ENCODE measurements at regions not wholly inside any gene's neighbourhood (a gene's known extent, or its start where the extent isn't known, plus 50 kb on each side); places are given as distances from the start of the nearest gene placed in this dataset.
"Not testable (repeated sequence)": the region's sequence is repeated elsewhere in the genome, so short reads cannot be mapped to it uniquely, and the experiment has no call there.

GRCh38 chr4:12612876-12613275 lies 871.3 kb downstream of the RAB28 start:
- intact Hi-C loops (cut with micrococcal nuclease; ENCODE audit: unreplicated experiment), result no loop called here
- CTCF ChIA-PET, result no interaction called here
- H3K27me3 ChIP-seq (replicated peaks; ENCODE audit: insufficient read depth, low read depth, low read length, poor library complexity), result no peaks in the 10 kb centered on the region
- no peak overlapping the region for H3K27ac ChIP-seq (ENCODE audit: low read depth, low read length, poor library complexity, severe bottlenecking)
- H3K4me1 ChIP-seq (ENCODE audit: insufficient read depth, low read length, poor library complexity, severe bottlenecking), result no peaks in the 10 kb centered on the region
- no TSS peak for BruUV-seq (replicated peaks)
- DNase-seq (ENCODE audit: low spot score), result no peak
- H3K4me3 ChIP-seq (ENCODE audit: low read depth, low read length, poor library complexity, severe bottlenecking), result no peak overlapping the region
- POLR2A ChIA-PET (ENCODE audit: low non-redundant PET), result no interaction called here
- H3K9me3 ChIP-seq (ENCODE audit: low read depth, low read length, poor library complexity, severe bottlenecking), result no peaks in the 10 kb centered on the region
- TF ChIP-seq, protein P1, sequence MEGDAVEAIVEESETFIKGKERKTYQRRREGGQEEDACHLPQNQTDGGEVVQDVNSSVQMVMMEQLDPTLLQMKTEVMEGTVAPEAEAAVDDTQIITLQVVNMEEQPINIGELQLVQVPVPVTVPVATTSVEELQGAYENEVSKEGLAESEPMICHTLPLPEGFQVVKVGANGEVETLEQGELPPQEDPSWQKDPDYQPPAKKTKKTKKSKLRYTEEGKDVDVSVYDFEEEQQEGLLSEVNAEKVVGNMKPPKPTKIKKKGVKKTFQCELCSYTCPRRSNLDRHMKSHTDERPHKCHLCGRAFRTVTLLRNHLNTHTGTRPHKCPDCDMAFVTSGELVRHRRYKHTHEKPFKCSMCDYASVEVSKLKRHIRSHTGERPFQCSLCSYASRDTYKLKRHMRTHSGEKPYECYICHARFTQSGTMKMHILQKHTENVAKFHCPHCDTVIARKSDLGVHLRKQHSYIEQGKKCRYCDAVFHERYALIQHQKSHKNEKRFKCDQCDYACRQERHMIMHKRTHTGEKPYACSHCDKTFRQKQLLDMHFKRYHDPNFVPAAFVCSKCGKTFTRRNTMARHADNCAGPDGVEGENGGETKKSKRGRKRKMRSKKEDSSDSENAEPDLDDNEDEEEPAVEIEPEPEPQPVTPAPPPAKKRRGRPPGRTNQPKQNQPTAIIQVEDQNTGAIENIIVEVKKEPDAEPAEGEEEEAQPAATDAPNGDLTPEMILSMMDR (conservative IDR thresholded peaks at IDR 0.05; ENCODE audit: low read depth, low read length), result no peak
- TF ChIP-seq EZH2 (IDR thresholded peaks at IDR 0.05; ENCODE audit: borderline replicate concordance, low read depth, low read length, poor library complexity, severe bottlenecking), result no peak
- no peaks in the 10 kb centered on the region for H3K36me3 ChIP-seq (ENCODE audit: insufficient read depth, low read length, poor library complexity, severe bottlenecking)

- CTCF ChIA-PET; intact Hi-C loops (cut with micrococcal nuclease; ENCODE audit: unreplicated experiment): not testable (repeated sequence)
Measured at GRCh38 chr4:12609212-12609875, 874.8 kb downstream of the RAB28 start.

DNA sequence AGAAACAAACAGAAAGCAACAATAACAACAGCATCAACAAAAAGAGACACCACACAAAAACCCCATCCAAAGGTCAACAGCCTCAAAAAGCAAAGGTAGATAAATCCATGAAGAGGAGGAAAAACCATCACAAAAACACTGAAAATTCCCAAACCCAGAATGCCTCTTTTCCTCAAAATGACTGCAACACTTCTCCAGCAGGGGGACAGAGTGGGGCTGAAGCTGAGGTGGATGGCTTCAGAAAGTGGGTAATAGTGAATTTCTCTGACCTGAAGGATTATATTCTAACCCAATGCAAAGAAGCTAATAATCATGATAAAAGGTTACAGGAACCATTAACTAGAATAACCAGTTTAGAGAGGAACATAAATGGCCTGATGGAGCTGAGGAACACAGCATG lies 888.2 kb downstream of the RAB28 start:
- intact Hi-C loops (cut with micrococcal nuclease; ENCODE audit: unreplicated experiment), result no loop called here
- Histone ChIP-seq H3K4me3 (ENCODE audit: low read depth, low read length, poor library complexity, severe bottlenecking) (no peak overlapping the region), H3K4me1 (ENCODE audit: insufficient read depth, low read length, poor library complexity, severe bottlenecking) (no peaks in the 10 kb centered on the region), H3K9me3 (ENCODE audit: low read depth, low read length, poor library complexity, severe bottlenecking) (no peaks in the 10 kb centered on the region), H3K27ac (ENCODE audit: low read depth, low read length, poor library complexity, severe bottlenecking) (no peak overlapping the region), H3K27me3 (replicated peaks; ENCODE audit: insufficient read depth, low read depth, low read length, poor library complexity) (no peaks in the 10 kb centered on the region), H3K36me3 (ENCODE audit: insufficient read depth, low read length, poor library complexity, severe bottlenecking) (no peaks in the 10 kb centered on the region)
- no TSS peak for BruUV-seq (replicated peaks)
- DNase-seq (ENCODE audit: low spot score), result no peak
- CTCF ChIA-PET, result no interaction called here
- POLR2A ChIA-PET (ENCODE audit: low non-redundant PET), result no interaction called here
- no peak for TF ChIP-seq EZH2 (IDR thresholded peaks at IDR 0.05; ENCODE audit: borderline replicate concordance, low read depth, low read length, poor library complexity, severe bottlenecking)
- TF ChIP-seq, protein P1 (conservative IDR thresholded peaks at IDR 0.05; ENCODE audit: low read depth, low read length), result no peak

More at GRCh38 chr4:12609212-12609875, 874.8 kb downstream of the RAB28 start:
- H3K4me3 ChIP-seq (ENCODE audit: low read depth, low read length, poor library complexity, severe bottlenecking); H3K4me1 ChIP-seq (ENCODE audit: insufficient read depth, low read length, poor library complexity, severe bottlenecking); H3K36me3 ChIP-seq (ENCODE audit: insufficient read depth, low read length, poor library complexity, severe bottlenecking); H3K27ac ChIP-seq (ENCODE audit: low read depth, low read length, poor library complexity, severe bottlenecking); H3K27me3 ChIP-seq (replicated peaks; ENCODE audit: insufficient read depth, low read depth, low read length, poor library complexity); BruUV-seq (replicated peaks); POLR2A ChIA-PET (ENCODE audit: low non-redundant PET); H3K9me3 ChIP-seq (ENCODE audit: low read depth, low read length, poor library complexity, severe bottlenecking); DNase-seq (ENCODE audit: low spot score): not testable (repeated sequence)

GRCh38 chr4:12595489-12595888 lies 888.7 kb downstream of the RAB28 start:
- intact Hi-C loops (cut with micrococcal nuclease; ENCODE audit: unreplicated experiment), result no loop called here
- CTCF ChIA-PET, result no interaction called here

More at GRCh38 chr4:12595489-12595888, 888.7 kb downstream of the RAB28 start:
- H3K9me3 ChIP-seq (ENCODE audit: low read depth, low read length, poor library complexity, severe bottlenecking), result no peaks in the 10 kb centered on the region
- no peak for DNase-seq (ENCODE audit: low spot score)
- H3K4me3 ChIP-seq (ENCODE audit: low read depth, low read length, poor library complexity, severe bottlenecking), result no peak overlapping the region
- H3K27me3 ChIP-seq (replicated peaks; ENCODE audit: insufficient read depth, low read depth, low read length, poor library complexity), result no peaks in the 10 kb centered on the region
- H3K27ac ChIP-seq (ENCODE audit: low read depth, low read length, poor library complexity, severe bottlenecking), result no peak overlapping the region
- no peaks in the 10 kb centered on the region for H3K4me1 ChIP-seq (ENCODE audit: insufficient read depth, low read length, poor library complexity, severe bottlenecking)
- TF ChIP-seq EZH2 (IDR thresholded peaks at IDR 0.05; ENCODE audit: borderline replicate concordance, low read depth, low read length, poor library complexity, severe bottlenecking), result no peak
- TF ChIP-seq, protein P1 (conservative IDR thresholded peaks at IDR 0.05; ENCODE audit: low read depth, low read length), result no peak
- BruUV-seq (replicated peaks), result no TSS peak
- POLR2A ChIA-PET (ENCODE audit: low non-redundant PET), result no interaction called here
- H3K36me3 ChIP-seq (ENCODE audit: insufficient read depth, low read length, poor library complexity, severe bottlenecking), result no peaks in the 10 kb centered on the region

Data from A673 (cell line).